SK-N-SH (cell line): ENCODE measurements at regions not wholly inside any gene's neighbourhood (a gene's known extent, or its start where the extent isn't known, plus 50 kb on each side); places are given as distances from the start of the nearest gene placed in this dataset.

Experiments used
- CTCF ChIA-PET: fragments of 300-600, 350-600 bp; formaldehyde crosslinking; extraction: SDS; loops from one replicate; lab custom pipeline; 2021; lab: Yijun Ruan, JAX
- POLR2A ChIA-PET: fragments of 350-600 bp; sonication (Branson Sonifier 250); formaldehyde crosslinking; extraction: SDS; loops from one replicate; lab custom pipeline; 2020; ENCODE audit warnings: antibody characterized with exemption, inconsistent platforms; lab: Yijun Ruan, JAX
- DNase-seq: peaks from one replicate; pipeline ENCODE4 v3.0.0; 2012
- H2AFZ ChIP-seq: fragments of 200-600 bp; sonication (generic); 2 replicates; pipeline ENCODE4 v1.8.1; 2016; ENCODE audit warnings: antibody characterized with exemption, mild to moderate bottlenecking, low read depth
- H3F3A ChIP-seq: fragments of 200-600 bp; sonication (generic); replicated peaks from 2 replicates; pipeline ENCODE3; 2016; ENCODE audit warnings: antibody characterized with exemption, mild to moderate bottlenecking; ENCODE audit not compliant: insufficient read depth
- H3K27ac ChIP-seq, 2 experiments: fragments of 200-500 bp in 1 of 2; fragments of 200-600 bp in 1 of 2; sonication (Bioruptor generic) in 1 of 2; sonication (generic), shearing (Covaris generic) in 1 of 2; 2 replicates each; pipeline versions ENCODE4 v1.5.1 to v1.6.1; 2014 to 2016; ENCODE audit warnings: low read depth in 2 of 2, inconsistent platforms in 1 of 2, low read length in 1 of 2, mild to moderate bottlenecking in 1 of 2, mixed read lengths in 1 of 2
- H3K27me3 ChIP-seq: fragments of 200-600 bp; sonication (generic), shearing (Covaris generic); 2 replicates; pipeline ENCODE4 v1.6.1; 2016; ENCODE audit warnings: mixed run types; ENCODE audit not compliant: insufficient read depth
- H3K36me3 ChIP-seq, 2 experiments: fragments of 200-500 bp in 1 of 2; fragments of 200-600 bp in 1 of 2; sonication (Bioruptor generic) in 1 of 2; sonication (generic) in 1 of 2; replicated peaks in 1 of 2; 2 replicates each; pipeline versions ENCODE3 to v1.5.1; 2014 to 2016; ENCODE audit warnings: low read length in 1 of 2, mild to moderate bottlenecking in 1 of 2; ENCODE audit not compliant: insufficient read depth in 2 of 2, control insufficient read depth in 1 of 2
- H3K4me1 ChIP-seq, 2 experiments: fragments of 200-500 bp in 1 of 2; fragments of 200-600 bp in 1 of 2; sonication (Bioruptor generic) in 1 of 2; sonication (generic), shearing (Covaris generic) in 1 of 2; 2 replicates each; pipeline versions ENCODE4 v1.5.1 to v1.6.1; 2014 to 2016; ENCODE audit warnings: low read depth in 1 of 2, low read length in 1 of 2, mixed run types in 1 of 2; ENCODE audit not compliant: insufficient read depth in 2 of 2, control insufficient read depth in 1 of 2
- H3K4me2 ChIP-seq: fragments of 200-600 bp; sonication (generic), shearing (Covaris generic); 2 replicates; pipeline ENCODE4 v1.6.1; 2017; ENCODE audit warnings: mixed run types
- H3K4me3 ChIP-seq, 2 experiments: fragments of 200-500 bp in 1 of 2; fragments of 200-600 bp in 1 of 2; sonication (Bioruptor generic) in 1 of 2; sonication (generic), shearing (Covaris generic) in 1 of 2; 2 replicates each; pipeline versions ENCODE4 v1.5.1 to v1.8.1; 2014 to 2016; ENCODE audit warnings: low read depth in 2 of 2, inconsistent platforms in 1 of 2, low read length in 1 of 2, mild to moderate bottlenecking in 1 of 2, mixed read lengths in 1 of 2, moderate library complexity in 1 of 2
- H3K79me2 ChIP-seq: fragments of 200-600 bp; sonication (generic); 2 replicates; pipeline ENCODE4 v1.8.1; 2017; ENCODE audit warnings: mild to moderate bottlenecking; ENCODE audit not compliant: insufficient read depth
- H3K9ac ChIP-seq: fragments of 200-600 bp; sonication (generic); 2 replicates; pipeline ENCODE4 v1.6.1; 2017; ENCODE audit warnings: mixed run types
- H3K9me2 ChIP-seq: fragments of 200-600 bp; sonication (generic); 2 replicates; pipeline ENCODE4 v1.6.1; 2017; ENCODE audit warnings: mixed run types
- H3K9me3 ChIP-seq: fragments of 200-600 bp; sonication (generic); 2 replicates; pipeline ENCODE4 v1.6.1; 2017; ENCODE audit warnings: mixed run types, mild to moderate bottlenecking, moderate library complexity
- H4K20me1 ChIP-seq: fragments of 200-600 bp; sonication (generic); 2 replicates; pipeline ENCODE4 v1.6.1; 2017; ENCODE audit warnings: mild to moderate bottlenecking, mixed run types; ENCODE audit not compliant: insufficient read depth
- CTCF ChIP-seq: fragments of 200-600 bp; sonication (generic); IDR thresholded peaks from 2 replicates; pipeline ENCODE4 v1.6.1; 2017; ENCODE audit warnings: antibody characterized with exemption, mild to moderate bottlenecking, moderate library complexity
- ELF1 ChIP-seq: IDR thresholded peaks from 2 replicates; pipeline ENCODE4 v1.4.0; 2012
- EP300 ChIP-seq, 2 experiments: IDR thresholded peaks; 2 replicates each; pipeline versions ENCODE4 v1.4.0 to v1.6.1; 2012; ENCODE audit warnings: borderline replicate concordance in 1 of 2, low read depth in 1 of 2, low read length in 1 of 2
- GABPA ChIP-seq: IDR thresholded peaks from 2 replicates; pipeline ENCODE4 v1.4.0; 2012; ENCODE audit warnings: low read depth, mild to moderate bottlenecking
- IRF3 ChIP-seq: fragments of 150-350 bp; IDR thresholded peaks from 2 replicates; pipeline ENCODE4 v1.6.1; 2016; ENCODE audit warnings: mild to moderate bottlenecking, low read depth, low read length
- MAX ChIP-seq: IDR thresholded peaks from 2 replicates; pipeline ENCODE4 v1.4.0; 2012; ENCODE audit warnings: low read depth
- MXI1 ChIP-seq: IDR thresholded peaks from 2 replicates; pipeline ENCODE4 v1.6.1; 2012; ENCODE audit warnings: mild to moderate bottlenecking, low read depth, low read length, improper control_type of control experiment
- PBX3 ChIP-seq: IDR thresholded peaks from 2 replicates; pipeline ENCODE4; 2012
- RAD21 ChIP-seq: IDR thresholded peaks from 2 replicates; pipeline ENCODE4 v1.6.1; 2012; ENCODE audit warnings: mild to moderate bottlenecking, low read length
- RCOR1 ChIP-seq: fragments of 150-350 bp; IDR thresholded peaks from 2 replicates; pipeline ENCODE4 v1.6.1; 2017; ENCODE audit warnings: antibody characterized with exemption, low read length
- REST ChIP-seq: IDR thresholded peaks from 2 replicates; pipeline ENCODE4 v1.6.1; 2012; ENCODE audit warnings: mild to moderate bottlenecking, low read depth, low read length, moderate library complexity
- RXRA ChIP-seq: IDR thresholded peaks from 2 replicates; pipeline ENCODE4 v1.4.0; 2012; ENCODE audit warnings: low read depth, mild to moderate bottlenecking, borderline replicate concordance
- SMC3 ChIP-seq: IDR thresholded peaks from 2 replicates; pipeline ENCODE4 v1.6.1; 2012; ENCODE audit warnings: low read depth, low read length, improper control_type of control experiment
- TAF1 ChIP-seq: IDR thresholded peaks from 2 replicates; pipeline ENCODE4 v1.6.1; 2012; ENCODE audit warnings: low read depth, mild to moderate bottlenecking, low read length, moderate library complexity, borderline replicate concordance
- TCF12 ChIP-seq: IDR thresholded peaks from 2 replicates; pipeline ENCODE4 v1.4.0; 2012
- TEAD4 ChIP-seq: IDR thresholded peaks from 2 replicates; pipeline ENCODE4 v1.4.0; 2012; ENCODE audit warnings: mild to moderate bottlenecking, borderline replicate concordance; ENCODE audit not compliant: insufficient read depth
- YY1 ChIP-seq: IDR thresholded peaks from 2 replicates; pipeline ENCODE4 v1.4.0; 2012; ENCODE audit warnings: low read depth, mild to moderate bottlenecking
- whole genome bisulfite sequencing: methylation state at CpG from one replicate; pipeline ENCODE4 v1.1.6; 2017; ENCODE audit warnings: low lambda C conversion rate; 5-methylcytosine and 5-hydroxymethylcytosine counted together

GRCh38 chr5:153429761-153430380 lies 60.6 kb upstream of the GRIA1 start:
- CTCF ChIA-PET: no interaction called here
- POLR2A ChIA-PET: no interaction called here

GRCh38 chr5:153432583-153432982 lies 57.9 kb upstream of the GRIA1 start:
- no peaks in the 10 kb centered on the region for H4K20me1 ChIP-seq
- DNase-seq: no peak
- H3K4me3 ChIP-seq: no peak overlapping the region
- H3K27ac ChIP-seq: no peak overlapping the region
- H3K36me3 ChIP-seq: no peaks in the 10 kb centered on the region
- H3K79me2 ChIP-seq: no peaks in the 10 kb centered on the region
- H3F3A ChIP-seq: no peaks in the 10 kb centered on the region
- ChIA-PET POLR2A (no interaction called here), CTCF (no interaction called here)
- TF ChIP-seq IRF3: no peak
- no peak for TF ChIP-seq RXRA
- TF ChIP-seq SMC3: no peak
- TF ChIP-seq MAX: no peak
- no peak for TF ChIP-seq PBX3
- TF ChIP-seq ELF1: no peak
- no peak for TF ChIP-seq YY1
- TF ChIP-seq CTCF: no peak
- no peak for TF ChIP-seq TCF12
- no peak for TF ChIP-seq RCOR1
- H3K9ac ChIP-seq: no peak overlapping the region
- H3K4me2 ChIP-seq: no peak overlapping the region
- 29% methylated on average over 3 of the region's 3 CpGs for WGBS
- H3K9me2 ChIP-seq: no peaks in the 10 kb centered on the region
- no peaks in the 10 kb centered on the region for H3K9me3 ChIP-seq
- no peak overlapping the region for H2AFZ ChIP-seq
- no peaks in the 10 kb centered on the region for H3K27me3 ChIP-seq
- no peaks in the 10 kb centered on the region for H3K4me1 ChIP-seq

More at GRCh38 chr5:153429761-153430380, 60.6 kb upstream of the GRIA1 start:
- H3F3A ChIP-seq: no peaks in the 10 kb centered on the region
- no peaks in the 10 kb centered on the region for H3K36me3 ChIP-seq
- H3K79me2 ChIP-seq: no peaks in the 10 kb centered on the region
- no peak overlapping the region for H3K4me2 ChIP-seq
- TF ChIP-seq TCF12 (no peak), YY1 (no peak), RAD21 (no peak), TAF1 (no peak), EP300 (IDR thresholded peaks at IDR 0.05; ENCODE audit: borderline replicate concordance in 1 of 2, low read depth in 1 of 2, low read length in 1 of 2) (no peak), TEAD4 (no peak), MXI1 (no peak), REST (no peak), MAX (no peak), GABPA (no peak)
- H3K4me3 ChIP-seq: no peak overlapping the region
- H3K27me3 ChIP-seq: no peaks in the 10 kb centered on the region
- H3K4me1 ChIP-seq: no peaks in the 10 kb centered on the region
- no peak for DNase-seq
- no peak overlapping the region for H2AFZ ChIP-seq
- H4K20me1 ChIP-seq: no peaks in the 10 kb centered on the region
- H3K9me3 ChIP-seq: no peaks in the 10 kb centered on the region
- H3K27ac ChIP-seq: no peak overlapping the region
- H3K9me2 ChIP-seq: no peaks in the 10 kb centered on the region
- H3K9ac ChIP-seq: no peak overlapping the region
- WGBS: 67% methylated on average over 1 of the region's 1 CpG
